ENCODE measurements at regions not wholly inside any gene's neighbourhood (a gene's known extent, or its start where the extent isn't known, plus 50 kb on each side); places are given as distances from the start of the nearest gene placed in this dataset.

DNA sequence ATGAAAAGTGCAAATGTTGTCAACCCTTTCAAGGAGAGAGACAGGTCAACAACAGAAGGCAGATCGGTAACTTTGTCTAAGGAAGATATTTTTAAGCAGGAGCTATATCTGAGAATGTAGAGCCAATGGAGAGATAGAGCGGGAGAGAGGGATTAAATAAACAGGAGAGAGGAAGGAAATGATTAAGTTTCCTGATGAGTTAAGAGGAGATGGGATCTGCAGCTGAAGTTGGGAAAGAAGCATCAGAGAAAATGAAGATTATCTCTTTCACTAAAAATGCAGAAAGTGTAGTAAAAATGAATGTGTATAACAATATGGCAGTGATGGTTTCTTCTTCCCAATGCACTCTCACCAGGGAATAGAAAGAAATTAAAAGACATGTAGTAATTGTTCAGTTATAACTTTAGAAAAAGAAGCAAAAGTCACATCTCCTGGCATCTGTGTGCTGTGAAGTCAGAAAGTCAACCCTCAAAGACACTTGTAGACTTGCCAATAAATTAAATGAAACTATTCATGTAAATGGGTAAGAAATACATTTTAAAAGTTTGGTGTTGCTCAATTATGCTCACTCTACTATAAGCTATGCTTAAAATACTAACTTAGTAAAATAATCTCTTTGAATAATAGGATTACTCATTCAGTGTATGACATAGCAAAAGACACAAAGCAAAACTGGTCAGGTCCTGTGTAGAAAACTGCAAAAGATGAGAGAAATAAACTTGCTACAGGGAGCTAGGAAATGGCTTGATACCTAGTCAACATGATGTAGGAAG lies 264.6 kb downstream of the ZIC4 start:
- no peak for TF ChIP-seq SIN3A (IDR thresholded peaks at IDR 0.05; ENCODE audit: borderline replicate concordance, insufficient read depth, low read length)
- no peak for TF ChIP-seq POLR2AphosphoS5 (IDR thresholded peaks at IDR 0.05; ENCODE audit: low read depth, low read length)
- TF ChIP-seq FOXP2 (optimal IDR thresholded peaks at IDR 0.05; ENCODE audit: borderline replicate concordance, extremely low read depth, extremely low read length, insufficient read depth): no peak
- TF ChIP-seq, protein P1, sequence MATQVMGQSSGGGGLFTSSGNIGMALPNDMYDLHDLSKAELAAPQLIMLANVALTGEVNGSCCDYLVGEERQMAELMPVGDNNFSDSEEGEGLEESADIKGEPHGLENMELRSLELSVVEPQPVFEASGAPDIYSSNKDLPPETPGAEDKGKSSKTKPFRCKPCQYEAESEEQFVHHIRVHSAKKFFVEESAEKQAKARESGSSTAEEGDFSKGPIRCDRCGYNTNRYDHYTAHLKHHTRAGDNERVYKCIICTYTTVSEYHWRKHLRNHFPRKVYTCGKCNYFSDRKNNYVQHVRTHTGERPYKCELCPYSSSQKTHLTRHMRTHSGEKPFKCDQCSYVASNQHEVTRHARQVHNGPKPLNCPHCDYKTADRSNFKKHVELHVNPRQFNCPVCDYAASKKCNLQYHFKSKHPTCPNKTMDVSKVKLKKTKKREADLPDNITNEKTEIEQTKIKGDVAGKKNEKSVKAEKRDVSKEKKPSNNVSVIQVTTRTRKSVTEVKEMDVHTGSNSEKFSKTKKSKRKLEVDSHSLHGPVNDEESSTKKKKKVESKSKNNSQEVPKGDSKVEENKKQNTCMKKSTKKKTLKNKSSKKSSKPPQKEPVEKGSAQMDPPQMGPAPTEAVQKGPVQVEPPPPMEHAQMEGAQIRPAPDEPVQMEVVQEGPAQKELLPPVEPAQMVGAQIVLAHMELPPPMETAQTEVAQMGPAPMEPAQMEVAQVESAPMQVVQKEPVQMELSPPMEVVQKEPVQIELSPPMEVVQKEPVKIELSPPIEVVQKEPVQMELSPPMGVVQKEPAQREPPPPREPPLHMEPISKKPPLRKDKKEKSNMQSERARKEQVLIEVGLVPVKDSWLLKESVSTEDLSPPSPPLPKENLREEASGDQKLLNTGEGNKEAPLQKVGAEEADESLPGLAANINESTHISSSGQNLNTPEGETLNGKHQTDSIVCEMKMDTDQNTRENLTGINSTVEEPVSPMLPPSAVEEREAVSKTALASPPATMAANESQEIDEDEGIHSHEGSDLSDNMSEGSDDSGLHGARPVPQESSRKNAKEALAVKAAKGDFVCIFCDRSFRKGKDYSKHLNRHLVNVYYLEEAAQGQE (IDR thresholded peaks at IDR 0.05; ENCODE audit: insufficient read depth in 1 of 2, low read depth in 2 of 2, low read length in 2 of 2): no peak
- TF ChIP-seq TAF1 (IDR thresholded peaks at IDR 0.05; ENCODE audit: borderline replicate concordance, insufficient read depth, low read length): no peak

Measured in PFSK-1 (cell line).